ENCODE measurements at regions not wholly inside any gene's neighbourhood (a gene's known extent, or its start where the extent isn't known, plus 50 kb on each side); places are given as distances from the start of the nearest gene placed in this dataset.

GRCh38 chr12:130083734-130084133 lies 78.5 kb upstream of the FZD10 start:
- no peak for ATAC-seq (ENCODE audit: low read depth)
- Histone ChIP-seq H4K5ac (ENCODE audit: low read depth, low read length) (no peak overlapping the region), H2AFZ (replicated peaks; ENCODE audit: low read length, poor library complexity) (no peak overlapping the region), H2BK5ac (ENCODE audit: low read depth, low read length, poor library complexity, severe bottlenecking) (no peak overlapping the region), H2AK9ac (replicated peaks; ENCODE audit: low read depth, low read length, poor library complexity) (no peak overlapping the region), H2BK120ac (ENCODE audit: low read depth, low read length) (no peak overlapping the region), H3K56ac (ENCODE audit: extremely low read depth, insufficient read depth, low read length) (no peak overlapping the region), H3K9ac (ENCODE audit: low read depth, low read length) (no peak overlapping the region), H4K91ac (ENCODE audit: insufficient read depth, low read depth, low read length) (no peak overlapping the region), H2BK15ac (ENCODE audit: low read depth, low read length) (no peak overlapping the region), H2AK5ac (ENCODE audit: low read depth, low read length) (no peak overlapping the region), H3K23ac (ENCODE audit: low read depth, low read length) (no peak overlapping the region), H3K18ac (ENCODE audit: low read depth, low read length) (no peak overlapping the region), H3K4me1 (ENCODE audit: control insufficient read depth, insufficient read depth, low read length) (no peaks in the 10 kb centered on the region), H3K9me1 (ENCODE audit: insufficient read depth, low read length) (no peaks in the 10 kb centered on the region), H4K20me1 (ENCODE audit: insufficient read depth, low read length) (no peaks in the 10 kb centered on the region), H3K9me3 (ENCODE audit: control insufficient read depth, insufficient read depth, low read length) (peaks cover 45% of the 10 kb centered on the region), H3K4me3 (ENCODE audit: insufficient read depth, low read depth, low read length) (no peak overlapping the region), H3K14ac (replicated peaks; ENCODE audit: low read depth, low read length) (no peak overlapping the region), H3K4ac (ENCODE audit: low read depth, low read length) (no peak overlapping the region), H3K27ac (ENCODE audit: insufficient read depth, low read length) (no peak overlapping the region), H2BK20ac (ENCODE audit: low read depth, low read length) (no peak overlapping the region), H3K4me2 (ENCODE audit: low read depth, low read length) (no peak overlapping the region), H3K36me3 (ENCODE audit: control insufficient read depth, insufficient read depth, low read length) (no peaks in the 10 kb centered on the region), H3K27me3 (ENCODE audit: control insufficient read depth, insufficient read depth, low read length) (no peaks in the 10 kb centered on the region), H3K79me1 (ENCODE audit: low read depth in 1 of 2, low read length in 2 of 2) (no peaks in the 10 kb centered on the region), H4K8ac (ENCODE audit: low read depth in 2 of 2, low read length in 2 of 2) (no peak overlapping the region)
- intact Hi-C loops (cut with micrococcal nuclease) (no loop called here), in situ Hi-C loops (cut with MboI; ENCODE audit: low sequenced_read_pairs) (no loop called here), dilution Hi-C loops (cut with HindIII; ENCODE audit: low sequenced_read_pairs, unreplicated experiment) (no loop called here)
- no TSS peak for BruUV-seq (replicated peaks)
- WGBS, 2 experiments (ENCODE audit: extremely low coverage in 2 of 2, insufficient read length in 1 of 2), result 67% methylated on average over 2 of the region's 8 CpGs; no CpG with 5 or more reads in 1 of the 2 experiments
- ChIA-PET POLR2A (ENCODE audit: unreplicated experiment) (no interaction called here), CTCF (no interaction called here)
- no peak for DNase-seq
- TF ChIP-seq RAD21 (IDR thresholded peaks at IDR 0.05; ENCODE audit: low read length) (no peak), SMC3 (IDR thresholded peaks at IDR 0.05; ENCODE audit: low read depth, low read length) (no peak), FOS (IDR thresholded peaks at IDR 0.05; ENCODE audit: low read depth, low read length) (no peak), MAFK (IDR thresholded peaks at IDR 0.05; ENCODE audit: low read depth, low read length) (no peak), POLR2A (IDR thresholded peaks at IDR 0.05; ENCODE audit: low read depth, low read length) (no peak), CTCF (conservative IDR thresholded peaks at IDR 0.05; ENCODE audit: low read depth, low read length) (no peak), RCOR1 (IDR thresholded peaks at IDR 0.05; ENCODE audit: insufficient replicate concordance, low read length) (no peak)

Data from IMR-90 (cell line).